ENCODE measurements at regions not wholly inside any gene's neighbourhood (a gene's known extent, or its start where the extent isn't known, plus 50 kb on each side); places are given as distances from the start of the nearest gene placed in this dataset.

GRCh38 chrY:17231994-17232393, 648.0 kb downstream of the CDY2B start:
- TF ChIP-seq CTCF (IDR thresholded peaks at IDR 0.05) (no peak), POLR2A (IDR thresholded peaks at IDR 0.05) (no peak)
- ATAC-seq (no peak), DNase-seq (no peak)
- no peaks in the 10 kb centered on the region for H3K36me3 ChIP-seq (replicated peaks in 1 of 2; ENCODE audit: insufficient read depth in 1 of 2, low read depth in 2 of 2)
- no peak overlapping the region for H3K27ac ChIP-seq
- intact Hi-C loops (cut with DNase I) = no loop called here
- no peak overlapping the region for H3K4me3 ChIP-seq
- H3K4me1 ChIP-seq = no peaks in the 10 kb centered on the region
- no peaks in the 10 kb centered on the region for H3K9me3 ChIP-seq
- H3K27me3 ChIP-seq = no peaks in the 10 kb centered on the region
- WGBS, 2 donors = 39 to 41% methylated on average over 3 of the region's 3 CpGs

- H3K36me3 ChIP-seq (replicated peaks in 1 of 2; ENCODE audit: insufficient read depth in 1 of 2, low read depth in 2 of 2) = no peaks in the 10 kb centered on the region
- ATAC-seq (no peak), DNase-seq (no peak)
- TF ChIP-seq POLR2A (IDR thresholded peaks at IDR 0.05) (no peak), CTCF (IDR thresholded peaks at IDR 0.05) (no peak)
- no peaks in the 10 kb centered on the region for H3K9me3 ChIP-seq
- WGBS, 2 donors = 20 to 50% methylated on average over 1 of the region's 1 CpG
- no peak overlapping the region for H3K4me3 ChIP-seq
- no peaks in the 10 kb centered on the region for H3K4me1 ChIP-seq
- no peaks in the 10 kb centered on the region for H3K27me3 ChIP-seq
- intact Hi-C loops (cut with DNase I) = no loop called here
- H3K27ac ChIP-seq = no peak overlapping the region
Measured at GRCh38 chrY:17223502-17223901, 656.5 kb downstream of the CDY2B start.

DNA sequence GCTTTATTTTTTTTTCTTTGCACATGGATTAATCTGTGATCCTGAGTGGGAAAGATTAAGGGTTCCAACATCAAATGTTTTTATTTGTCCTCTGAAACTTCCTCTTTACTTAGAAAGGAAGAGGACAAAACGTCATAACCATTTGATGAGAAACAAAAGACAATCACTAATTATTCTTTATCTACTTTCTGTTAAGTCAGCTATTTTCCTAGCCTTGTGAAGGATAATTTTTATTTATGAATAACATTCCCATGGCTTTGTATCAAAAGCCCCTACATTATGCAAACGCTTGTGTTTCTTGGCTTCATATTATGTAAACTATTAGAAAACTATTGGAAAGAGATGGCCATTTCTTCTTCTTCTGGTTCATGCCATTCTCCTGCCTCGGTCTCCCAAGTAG, 677.6 kb downstream of the CDY2B start:
- H3K4me3 ChIP-seq = no peak overlapping the region
- WGBS, 2 donors = 47 to 51% methylated on average over 3 of the region's 3 CpGs
- no peaks in the 10 kb centered on the region for H3K36me3 ChIP-seq (replicated peaks in 1 of 2; ENCODE audit: insufficient read depth in 1 of 2, low read depth in 2 of 2)
- ATAC-seq (no peak), DNase-seq (no peak)
- H3K27me3 ChIP-seq = no peaks in the 10 kb centered on the region
- TF ChIP-seq POLR2A (IDR thresholded peaks at IDR 0.05) (no peak), CTCF (IDR thresholded peaks at IDR 0.05) (no peak)
- intact Hi-C loops (cut with DNase I) = no loop called here
- no peaks in the 10 kb centered on the region for H3K9me3 ChIP-seq
- no peak overlapping the region for H3K27ac ChIP-seq
- H3K4me1 ChIP-seq = no peaks in the 10 kb centered on the region

DNA sequence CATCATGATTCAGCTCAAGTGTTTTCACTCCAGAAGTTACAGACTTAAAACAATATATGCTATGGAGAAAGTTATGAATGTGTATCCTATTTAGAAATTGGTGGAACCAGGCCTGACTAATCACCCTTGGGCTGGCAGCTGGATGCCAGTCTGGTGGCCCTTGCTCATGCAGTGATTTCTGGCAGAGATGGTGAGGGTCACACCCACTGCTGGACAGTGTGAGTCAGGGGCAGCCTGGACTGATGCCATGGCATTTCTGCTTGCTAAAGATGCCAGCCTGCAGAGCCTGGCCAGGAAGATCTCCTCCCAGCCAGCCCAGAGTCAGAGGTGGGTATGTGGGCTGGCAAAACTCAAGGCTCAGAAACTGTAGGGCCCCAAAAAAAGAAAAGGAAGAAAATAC, 695.7 kb downstream of the CDY2B start:
- no peak for ATAC-seq
- intact Hi-C loops (cut with DNase I) = no loop called here
- no peak overlapping the region for H3K4me3 ChIP-seq

More for the DNA sequence above, 695.7 kb downstream of the CDY2B start:
- H3K9me3 ChIP-seq = no peaks in the 10 kb centered on the region
- H3K27me3 ChIP-seq = no peaks in the 10 kb centered on the region
- no peak overlapping the region for H3K27ac ChIP-seq
- no peak for DNase-seq
- no peaks in the 10 kb centered on the region for H3K4me1 ChIP-seq
- TF ChIP-seq POLR2A (IDR thresholded peaks at IDR 0.05) (no peak), CTCF (IDR thresholded peaks at IDR 0.05) (no peak)
- no peaks in the 10 kb centered on the region for H3K36me3 ChIP-seq (replicated peaks in 1 of 2; ENCODE audit: insufficient read depth in 1 of 2, low read depth in 2 of 2)
